C4-2B (cell line): ENCODE measurements at regions not wholly inside any gene's neighbourhood (a gene's known extent, or its start where the extent isn't known, plus 50 kb on each side); places are given as distances from the start of the nearest gene placed in this dataset.

ENCODE experiments used
- ZFX ChIP-seq: fragments of 450-650 bp; IDR thresholded peaks from 2 replicates; pipeline ENCODE4 v1.6.1; 2017
- TF ChIP-seq, protein P1 (sequence below): fragments of 450-650 bp; conservative IDR thresholded peaks from 2 replicates; pipeline ENCODE4 v1.5.1; 2017; ENCODE audit warnings: mild to moderate bottlenecking

DNA sequence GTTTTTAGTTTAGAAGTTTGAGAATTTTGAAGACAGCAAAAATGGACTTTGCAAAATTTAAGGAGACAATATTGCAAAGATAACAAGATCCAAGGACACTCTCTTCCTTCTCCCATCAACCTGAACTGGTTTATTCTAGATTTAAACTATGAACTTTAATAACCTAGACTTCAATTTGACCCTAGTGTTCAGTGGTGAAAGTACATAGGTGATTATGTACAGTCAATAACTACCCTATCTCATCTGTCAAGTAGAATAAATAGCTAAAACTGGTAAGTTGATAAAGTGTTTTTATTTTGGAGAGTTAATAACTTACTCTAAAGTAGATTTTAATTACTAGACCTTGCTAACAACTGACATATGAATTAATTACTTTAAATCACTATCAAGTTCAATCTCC, 52.9 kb upstream of the NFE2L2 start:
- TF ChIP-seq, protein P1, sequence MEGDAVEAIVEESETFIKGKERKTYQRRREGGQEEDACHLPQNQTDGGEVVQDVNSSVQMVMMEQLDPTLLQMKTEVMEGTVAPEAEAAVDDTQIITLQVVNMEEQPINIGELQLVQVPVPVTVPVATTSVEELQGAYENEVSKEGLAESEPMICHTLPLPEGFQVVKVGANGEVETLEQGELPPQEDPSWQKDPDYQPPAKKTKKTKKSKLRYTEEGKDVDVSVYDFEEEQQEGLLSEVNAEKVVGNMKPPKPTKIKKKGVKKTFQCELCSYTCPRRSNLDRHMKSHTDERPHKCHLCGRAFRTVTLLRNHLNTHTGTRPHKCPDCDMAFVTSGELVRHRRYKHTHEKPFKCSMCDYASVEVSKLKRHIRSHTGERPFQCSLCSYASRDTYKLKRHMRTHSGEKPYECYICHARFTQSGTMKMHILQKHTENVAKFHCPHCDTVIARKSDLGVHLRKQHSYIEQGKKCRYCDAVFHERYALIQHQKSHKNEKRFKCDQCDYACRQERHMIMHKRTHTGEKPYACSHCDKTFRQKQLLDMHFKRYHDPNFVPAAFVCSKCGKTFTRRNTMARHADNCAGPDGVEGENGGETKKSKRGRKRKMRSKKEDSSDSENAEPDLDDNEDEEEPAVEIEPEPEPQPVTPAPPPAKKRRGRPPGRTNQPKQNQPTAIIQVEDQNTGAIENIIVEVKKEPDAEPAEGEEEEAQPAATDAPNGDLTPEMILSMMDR = no peak; the same call in 1 of the 2 replicates
- TF ChIP-seq ZFX = no peak
